ENCODE measurements at regions not wholly inside any gene's neighbourhood (a gene's known extent, or its start where the extent isn't known, plus 50 kb on each side); places are given as distances from the start of the nearest gene placed in this dataset.

- H3K14ac ChIP-seq (ENCODE audit: insufficient read depth, low read length): no peak overlapping the region
- H2AK5ac ChIP-seq (ENCODE audit: insufficient read length, low read length): no peak overlapping the region
- no peak for DNase-seq
- H4K20me1 ChIP-seq (ENCODE audit: control insufficient read depth, insufficient read depth, insufficient read length): no peaks in the 10 kb centered on the region
- H3K4me3 Mint-ChIP-seq: no peak overlapping the region
- H3T11ph ChIP-seq (ENCODE audit: low read length): no peak overlapping the region
- H3K79me2 ChIP-seq (ENCODE audit: insufficient read depth, low read length): no peaks in the 10 kb centered on the region
- H3K4me1 Mint-ChIP-seq: peaks cover 0 to 2% of the 10 kb centered on the region in 2 experiments; a peak in 1 of 4 replicates
- peaks cover 7 to 24% (median 12%) of the 10 kb centered on the region in 3 experiments for H3K36me3 Mint-ChIP-seq (ENCODE audit: insufficient read depth in 1 of 3, low read depth in 3 of 3)
- WGBS (ENCODE audit: extremely low coverage, insufficient read length, low lambda C conversion rate): no CpG with 5 or more reads among the region's 9 CpGs
- TF ChIP-seq, protein P1, sequence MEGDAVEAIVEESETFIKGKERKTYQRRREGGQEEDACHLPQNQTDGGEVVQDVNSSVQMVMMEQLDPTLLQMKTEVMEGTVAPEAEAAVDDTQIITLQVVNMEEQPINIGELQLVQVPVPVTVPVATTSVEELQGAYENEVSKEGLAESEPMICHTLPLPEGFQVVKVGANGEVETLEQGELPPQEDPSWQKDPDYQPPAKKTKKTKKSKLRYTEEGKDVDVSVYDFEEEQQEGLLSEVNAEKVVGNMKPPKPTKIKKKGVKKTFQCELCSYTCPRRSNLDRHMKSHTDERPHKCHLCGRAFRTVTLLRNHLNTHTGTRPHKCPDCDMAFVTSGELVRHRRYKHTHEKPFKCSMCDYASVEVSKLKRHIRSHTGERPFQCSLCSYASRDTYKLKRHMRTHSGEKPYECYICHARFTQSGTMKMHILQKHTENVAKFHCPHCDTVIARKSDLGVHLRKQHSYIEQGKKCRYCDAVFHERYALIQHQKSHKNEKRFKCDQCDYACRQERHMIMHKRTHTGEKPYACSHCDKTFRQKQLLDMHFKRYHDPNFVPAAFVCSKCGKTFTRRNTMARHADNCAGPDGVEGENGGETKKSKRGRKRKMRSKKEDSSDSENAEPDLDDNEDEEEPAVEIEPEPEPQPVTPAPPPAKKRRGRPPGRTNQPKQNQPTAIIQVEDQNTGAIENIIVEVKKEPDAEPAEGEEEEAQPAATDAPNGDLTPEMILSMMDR (conservative IDR thresholded peaks at IDR 0.05): no peak
- no peak overlapping the region for H3K23ac ChIP-seq (ENCODE audit: insufficient read length, low read depth, low read length)
- no peaks in the 10 kb centered on the region for H3K23me2 ChIP-seq (ENCODE audit: insufficient read length, low read depth, low read length, poor library complexity, severe bottlenecking)
- no peak overlapping the region for H3K4ac ChIP-seq (ENCODE audit: low read depth, low read length)
- no peak overlapping the region for H2BK15ac ChIP-seq (ENCODE audit: low read depth, low read length)
- H4K5ac ChIP-seq (ENCODE audit: insufficient read length, low read depth, low read length): no peak overlapping the region
- H3K27ac Mint-ChIP-seq: no peak overlapping the region
- no peak overlapping the region for H2BK20ac ChIP-seq (ENCODE audit: low read depth, low read length, poor library complexity, severe bottlenecking)
- H3K9me3 ChIP-seq (ENCODE audit: control insufficient read depth, low read depth, low read length): no peaks in the 10 kb centered on the region
- H3K4me1 ChIP-seq (ENCODE audit: insufficient read depth, low read length): no peaks in the 10 kb centered on the region
- no peaks in the 10 kb centered on the region for H3K79me1 ChIP-seq (ENCODE audit: insufficient read depth, low read depth, low read length, poor library complexity, severe bottlenecking)
- no peak overlapping the region for H3K18ac ChIP-seq (ENCODE audit: insufficient read length, low read depth, low read length)
- no peak overlapping the region for H3K4me2 ChIP-seq (ENCODE audit: insufficient read depth, insufficient read length, low read length)
- no peak overlapping the region for H4K8ac ChIP-seq (replicated peaks; ENCODE audit: insufficient read length, low read depth, low read length)
- H3K56ac ChIP-seq (ENCODE audit: insufficient read length, low read depth, low read length): no peak overlapping the region
- H3K27ac ChIP-seq (ENCODE audit: insufficient read length, low read depth, low read length): no peak overlapping the region
- H3K27me3 ChIP-seq (ENCODE audit: insufficient read depth, low read length): no peaks in the 10 kb centered on the region
- H4K91ac ChIP-seq (ENCODE audit: insufficient read length, low read depth, low read length): no peak overlapping the region
- H3K9me3 Mint-ChIP-seq: peaks cover 12 to 26% of the 10 kb centered on the region in 2 experiments
- H2AFZ ChIP-seq (ENCODE audit: low read length): no peak overlapping the region
- H2BK12ac ChIP-seq (ENCODE audit: insufficient read length, low read depth, low read length): no peak overlapping the region
- no peak overlapping the region for H3K9ac ChIP-seq (ENCODE audit: extremely low read depth, insufficient read length, low read length)
- no peak overlapping the region for H2BK5ac ChIP-seq (ENCODE audit: insufficient read length, low read length)
- peaks cover 4% of the 10 kb centered on the region for H3K27me3 Mint-ChIP-seq (ENCODE audit: low read depth)
- no peak overlapping the region for H2BK120ac ChIP-seq (ENCODE audit: low read depth, low read length, poor library complexity, severe bottlenecking)
Measured at GRCh38 chr2:7437716-7438632, 520.8 kb downstream of the RNF144A start.

Data from H9 (cell line).